ENCODE measurements at regions not wholly inside any gene's neighbourhood (a gene's known extent, or its start where the extent isn't known, plus 50 kb on each side); places are given as distances from the start of the nearest gene placed in this dataset.
"Not testable (repeated sequence)": the region's sequence is repeated elsewhere in the genome, so short reads cannot be mapped to it uniquely, and the experiment has no call there.

- no peak for DNase-seq
- in situ Hi-C loops (cut with MboI; ENCODE audit: low pct_unique_long_range_greater_than_20kb, low sequenced_read_pairs), result no loop called here
Observed at GRCh38 chr13:28607187-28607955, 51.6 kb upstream of the POMP start.

DNA sequence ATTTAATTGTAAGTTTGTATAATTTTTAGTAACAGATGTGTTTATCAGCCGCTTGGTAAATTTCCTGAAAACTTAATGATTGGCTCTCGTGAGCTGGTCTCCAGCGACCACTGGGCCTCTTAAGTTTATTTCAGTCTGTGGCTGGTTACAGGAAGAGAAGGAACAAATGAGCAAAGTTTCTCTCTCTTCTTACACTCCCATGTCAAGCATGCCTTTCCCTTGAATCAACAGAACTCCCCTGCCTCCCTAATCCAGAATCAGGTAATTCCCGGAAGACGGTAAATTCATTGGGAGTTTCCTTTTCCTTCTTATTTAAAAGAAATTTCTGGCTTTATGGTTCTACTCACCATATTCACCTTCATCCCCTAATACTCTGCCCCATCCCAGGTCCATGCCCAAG lies 52.5 kb upstream of the POMP start:
- in situ Hi-C loops (cut with MboI; ENCODE audit: low pct_unique_long_range_greater_than_20kb, low sequenced_read_pairs), result no loop called here
- no peak for DNase-seq

- DNase-seq; in situ Hi-C loops (cut with MboI; ENCODE audit: low pct_unique_long_range_greater_than_20kb, low sequenced_read_pairs): not testable (repeated sequence)
Observed at GRCh38 chr13:28605147-28605546, 53.8 kb upstream of the POMP start.

DNA sequence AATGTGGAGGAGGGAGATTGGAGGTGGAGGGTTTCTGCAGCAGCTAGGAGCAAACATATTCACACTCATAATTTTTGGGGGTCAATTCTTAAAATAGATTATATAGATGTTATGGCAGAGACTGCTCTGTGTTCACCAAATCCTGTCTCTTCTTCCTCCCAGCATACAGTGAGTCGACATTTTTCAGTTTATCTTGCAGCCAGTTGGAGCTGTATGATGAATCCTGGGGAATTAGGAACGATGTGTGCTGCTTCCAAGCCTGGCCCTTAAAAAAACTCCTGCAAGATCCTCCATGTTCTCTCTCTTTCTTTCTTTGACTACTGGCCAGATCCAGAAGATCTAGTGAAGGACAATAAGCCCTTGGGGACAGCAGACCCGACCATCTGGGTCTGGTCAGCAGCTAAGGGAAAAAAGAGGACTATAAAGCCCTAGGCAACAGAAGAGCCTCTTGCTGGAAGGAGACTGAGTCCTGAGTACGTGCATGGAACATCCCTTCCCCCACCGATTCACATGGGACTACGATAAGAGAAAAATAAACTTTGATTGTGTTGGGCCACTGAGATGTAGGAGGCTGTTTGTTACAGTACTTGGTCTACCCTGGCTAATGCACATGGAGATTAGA lies 55.8 kb upstream of the POMP start:
- in situ Hi-C loops (cut with MboI; ENCODE audit: low pct_unique_long_range_greater_than_20kb, low sequenced_read_pairs), result no loop called here
- DNase-seq, result no peak

- in situ Hi-C loops (cut with MboI; ENCODE audit: low pct_unique_long_range_greater_than_20kb, low sequenced_read_pairs), result no loop called here
- DNase-seq, result no peak
Observed at GRCh38 chr13:28602580-28602979, 56.4 kb upstream of the POMP start.

DNA sequence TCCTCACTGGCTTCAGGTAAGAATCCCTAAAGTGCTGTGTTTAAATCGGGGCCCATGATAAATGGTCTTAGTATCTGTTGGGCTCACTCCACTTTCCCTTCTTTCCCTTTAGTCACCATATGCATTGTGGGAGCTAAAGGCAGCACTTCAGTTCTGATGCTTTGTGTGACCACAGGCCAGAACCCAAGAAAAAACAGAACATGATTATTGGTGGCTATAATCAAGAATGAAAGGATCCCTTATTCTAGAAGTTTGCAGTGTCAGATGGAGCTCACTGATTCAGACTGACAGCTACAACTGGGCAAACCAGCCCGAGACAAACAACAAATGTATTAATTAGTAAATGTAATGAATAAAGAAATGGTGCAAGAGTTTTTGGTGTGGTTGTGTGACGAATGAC lies 57.3 kb upstream of the POMP start:
- in situ Hi-C loops (cut with MboI; ENCODE audit: low pct_unique_long_range_greater_than_20kb, low sequenced_read_pairs), result no loop called here

DNA sequence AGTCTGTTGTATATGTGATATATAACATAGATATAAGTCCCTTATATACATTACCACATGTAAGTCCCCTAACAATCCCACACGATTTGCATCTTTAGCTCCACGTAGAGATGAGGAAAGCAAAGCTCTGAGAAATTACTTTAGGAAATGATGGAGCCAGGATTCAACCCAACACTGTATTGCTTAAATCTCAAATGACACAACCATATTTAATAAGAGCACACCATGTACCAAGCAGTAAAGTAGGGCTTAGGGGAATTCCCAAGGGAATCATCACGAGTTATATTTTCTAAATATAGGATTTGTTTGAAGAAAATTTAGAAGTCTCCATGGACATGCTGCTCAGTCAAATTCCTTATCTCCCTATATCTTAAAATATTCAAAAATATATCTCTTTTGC lies 61.3 kb upstream of the POMP start:
- no peak for DNase-seq
- in situ Hi-C loops (cut with MboI; ENCODE audit: low pct_unique_long_range_greater_than_20kb, low sequenced_read_pairs), result no loop called here

More for the DNA sequence above, 57.3 kb upstream of the POMP start:
- DNase-seq, result no peak

GRCh38 chr13:28590461-28590860 lies 68.5 kb upstream of the POMP start:
- in situ Hi-C loops (cut with MboI; ENCODE audit: low pct_unique_long_range_greater_than_20kb, low sequenced_read_pairs), result no loop called here
- DNase-seq, result no peak

DNA sequence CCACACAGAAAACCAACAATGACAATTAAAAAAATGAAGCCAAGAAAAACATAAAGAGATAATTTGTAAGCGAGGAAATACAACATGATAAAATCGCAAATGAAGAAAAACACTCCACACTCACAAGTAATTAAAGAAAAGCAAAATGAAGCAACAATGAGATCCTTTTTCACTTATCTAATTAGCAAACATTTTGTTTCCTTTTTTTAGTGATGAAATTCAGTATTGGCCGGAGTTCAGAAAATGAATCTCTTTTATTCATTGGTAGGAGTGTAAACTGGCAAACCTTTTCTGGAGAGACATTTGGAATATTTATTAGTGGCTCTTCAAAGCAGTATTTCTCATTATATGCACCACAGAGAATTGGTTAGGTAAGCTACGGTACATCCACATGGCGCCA lies 70.6 kb upstream of the POMP start:
- in situ Hi-C loops (cut with MboI; ENCODE audit: low pct_unique_long_range_greater_than_20kb, low sequenced_read_pairs), result no loop called here
- no peak for DNase-seq

- in situ Hi-C loops (cut with MboI; ENCODE audit: low pct_unique_long_range_greater_than_20kb, low sequenced_read_pairs), result no loop called here
Observed at GRCh38 chr13:28587174-28587540, 71.8 kb upstream of the POMP start.

GRCh38 chr13:28586439-28587173 lies 72.3 kb upstream of the POMP start:
- in situ Hi-C loops (cut with MboI; ENCODE audit: low pct_unique_long_range_greater_than_20kb, low sequenced_read_pairs), result no loop called here
- DNase-seq, result no peak

More at GRCh38 chr13:28587174-28587540, 71.8 kb upstream of the POMP start:
- no peak for DNase-seq

DNA sequence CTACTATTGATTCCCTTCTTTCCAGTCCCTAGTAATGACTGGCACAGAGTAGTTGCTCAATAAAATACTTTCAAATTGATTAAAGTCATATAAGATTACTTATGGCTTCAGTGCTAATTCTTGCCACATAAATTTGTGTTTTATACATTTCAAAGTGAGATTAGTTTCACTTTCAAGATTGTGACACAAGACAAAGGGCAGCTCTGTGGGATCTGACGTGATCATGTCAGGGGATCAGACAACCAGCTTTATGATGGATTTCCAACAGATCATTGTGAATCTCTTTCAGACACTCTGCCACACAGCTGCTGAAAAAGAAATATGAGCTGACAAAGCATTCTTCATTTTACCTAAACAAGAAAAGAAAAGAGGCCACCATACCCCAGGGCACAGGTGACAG lies 73.4 kb upstream of the POMP start:
- in situ Hi-C loops (cut with MboI; ENCODE audit: low pct_unique_long_range_greater_than_20kb, low sequenced_read_pairs), result no loop called here
- no peak for DNase-seq

DNA sequence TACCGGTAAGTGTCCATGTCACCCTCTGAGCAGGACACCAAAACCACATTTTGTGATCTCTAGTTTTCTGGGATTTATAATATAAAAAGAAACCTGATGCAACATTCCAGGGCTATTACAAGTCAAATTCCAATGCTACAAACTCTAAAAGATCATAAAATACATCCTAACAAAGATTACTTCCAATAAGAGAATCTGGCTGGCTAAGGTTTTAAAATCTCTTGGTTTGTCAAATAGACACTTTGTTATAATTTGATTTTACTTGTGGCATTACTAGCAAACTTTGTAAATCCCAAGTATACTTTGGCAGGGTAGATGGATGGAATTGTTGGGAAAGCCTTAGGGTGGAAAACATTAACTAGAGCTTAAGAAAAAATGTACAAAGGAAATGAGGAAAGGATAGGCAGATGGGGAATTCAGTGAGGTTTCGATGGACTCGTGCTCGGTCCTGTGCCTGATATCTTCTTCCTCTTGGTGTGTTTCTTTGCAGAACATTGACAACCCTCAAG lies 74.0 kb upstream of the POMP start:
- in situ Hi-C loops (cut with MboI; ENCODE audit: low pct_unique_long_range_greater_than_20kb, low sequenced_read_pairs), result no loop called here

GRCh38 chr13:28583651-28584091 lies 75.3 kb upstream of the POMP start:
- in situ Hi-C loops (cut with MboI; ENCODE audit: low pct_unique_long_range_greater_than_20kb, low sequenced_read_pairs), result no loop called here
- no peak for DNase-seq

More for the DNA sequence above, 74.0 kb upstream of the POMP start:
- DNase-seq, result no peak

DNA sequence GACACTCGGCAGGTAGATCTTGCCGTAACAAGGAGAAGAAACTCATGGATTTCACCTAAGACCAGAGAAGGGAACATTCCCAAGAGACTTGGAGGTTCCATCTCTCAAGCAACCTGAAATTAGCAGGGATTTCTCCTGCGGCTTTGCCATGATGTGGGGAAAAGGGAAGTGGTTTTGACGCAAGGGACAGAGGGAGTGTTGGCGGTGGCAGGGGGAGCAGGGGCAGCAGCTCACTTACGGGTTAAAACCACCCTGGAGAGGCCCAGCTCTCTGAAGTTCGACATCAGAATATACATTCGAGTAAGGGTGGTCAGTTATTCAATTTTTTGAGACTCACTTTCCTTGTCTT lies 76.1 kb upstream of the POMP start:
- DNase-seq, result peak; percentile 34
- in situ Hi-C loops (cut with MboI; ENCODE audit: low pct_unique_long_range_greater_than_20kb, low sequenced_read_pairs), result no loop called here

DNA sequence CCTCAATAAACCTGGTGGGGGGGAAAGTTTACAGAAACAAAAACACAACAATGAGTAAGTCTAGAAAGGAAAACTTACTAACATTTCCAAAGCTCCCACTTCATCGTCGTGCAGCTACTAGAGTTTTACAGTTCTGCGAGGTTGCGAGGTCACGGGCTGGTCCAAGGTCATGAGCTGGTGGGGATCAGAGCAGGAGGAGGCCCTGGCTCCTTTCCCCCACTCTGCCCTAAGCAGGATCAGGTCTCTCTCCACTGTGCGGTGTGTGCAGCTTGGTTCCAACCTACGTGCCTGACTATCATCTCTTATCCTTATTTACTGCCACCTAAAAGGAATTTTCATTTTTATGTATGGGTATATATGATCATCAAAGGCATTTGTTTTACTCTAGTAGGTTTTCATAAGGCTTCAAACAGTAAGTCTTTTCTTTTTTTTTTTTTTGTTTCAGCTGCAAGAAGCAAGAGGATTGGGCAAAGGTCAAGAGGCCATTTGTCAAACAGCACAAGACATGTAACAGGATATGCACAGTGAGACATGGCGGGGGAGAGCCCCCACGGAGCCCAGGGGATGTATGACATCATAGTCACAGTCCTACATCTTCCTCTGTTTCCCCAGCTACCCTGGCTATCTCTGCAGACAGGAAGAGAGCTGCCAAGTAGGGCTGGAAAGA lies 76.6 kb upstream of the POMP start:
- in situ Hi-C loops (cut with MboI; ENCODE audit: low pct_unique_long_range_greater_than_20kb, low sequenced_read_pairs), result no loop called here
- DNase-seq, result peak; percentile 35

DNA sequence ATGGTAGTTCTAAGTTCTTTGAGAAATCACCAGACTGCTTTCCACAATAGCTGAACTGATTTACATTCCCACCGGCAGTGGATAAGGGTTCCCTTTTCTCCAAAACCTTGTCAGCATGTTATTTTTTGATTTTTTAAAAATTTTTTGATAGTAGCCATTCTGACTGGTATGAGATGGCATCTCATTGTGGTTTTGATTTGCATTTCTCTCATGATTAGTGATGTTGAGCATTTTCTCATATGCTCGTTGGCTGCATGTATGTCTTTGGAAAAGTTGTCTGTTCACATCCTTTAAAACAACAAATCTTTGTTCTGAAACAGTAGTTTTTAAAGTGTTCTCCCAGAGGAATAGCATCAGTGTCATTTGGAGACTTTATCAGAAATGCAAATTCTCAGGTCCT lies 77.5 kb upstream of the POMP start:
- in situ Hi-C loops (cut with MboI; ENCODE audit: low pct_unique_long_range_greater_than_20kb, low sequenced_read_pairs), result no loop called here
- no peak for DNase-seq

GRCh38 chr13:28579736-28580135 lies 79.2 kb upstream of the POMP start:
- in situ Hi-C loops (cut with MboI; ENCODE audit: low pct_unique_long_range_greater_than_20kb, low sequenced_read_pairs), result no loop called here
- no peak for DNase-seq

GRCh38 chr13:28579322-28579721 lies 79.6 kb upstream of the POMP start:
- DNase-seq, result no peak
- in situ Hi-C loops (cut with MboI; ENCODE audit: low pct_unique_long_range_greater_than_20kb, low sequenced_read_pairs), result no loop called here

DNA sequence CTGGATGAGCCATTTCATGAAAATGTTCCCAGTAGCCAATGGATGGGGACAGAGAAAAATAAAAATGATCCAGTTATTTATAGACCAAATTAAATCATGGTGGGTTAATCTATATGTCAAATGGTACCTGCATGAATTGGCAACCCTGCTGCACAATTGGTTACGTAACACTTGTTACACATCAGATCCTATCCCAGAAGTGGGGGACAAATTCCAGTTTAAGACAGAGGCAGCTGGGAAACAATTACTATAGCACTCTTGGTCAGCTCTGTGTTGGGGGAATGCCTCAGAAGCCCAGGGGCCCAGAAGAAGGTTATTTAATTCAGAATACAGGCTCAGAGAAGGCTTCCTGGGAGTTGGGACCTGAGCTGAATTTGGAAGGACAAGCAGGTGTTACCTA lies 81.1 kb upstream of the FLT1 start:
- no peak for DNase-seq
- in situ Hi-C loops (cut with MboI; ENCODE audit: low pct_unique_long_range_greater_than_20kb, low sequenced_read_pairs), result no loop called here
